K562 (cell line): ENCODE measurements at regions not wholly inside any gene's neighbourhood (a gene's known extent, or its start where the extent isn't known, plus 50 kb on each side); places are given as distances from the start of the nearest gene placed in this dataset.

Experiments used
- ATAC-seq: fragments of 200-7000 bp; cut with Tn5 transposase; 3 replicates; pipeline ENCODE4 v1.9.1; 2020; ENCODE audit warnings: moderate library complexity
- BruUV-seq: library from RNA; stranded (reverse); fragments of 400-500 nt; replicated peaks from 2 replicates; lab custom pipeline; 2021; lab: Mats Ljungman, UMichigan
- CTCF ChIA-PET: fragments of 300-600 bp; formaldehyde crosslinking; extraction: SDS; loops from one replicate; lab custom pipeline; 2021; ENCODE audit warnings: low intra/inter-chr PET ratio; lab: Yijun Ruan, JAX
- POLR2A ChIA-PET: fragments of 300-600, 350-650 bp; sonication (Branson Sonifier 250); formaldehyde crosslinking; extraction: SDS; loops from one replicate; lab custom pipeline; 2021; ENCODE audit warnings: antibody characterized with exemption, inconsistent platforms; lab: Yijun Ruan, JAX
- DNase-seq, 4 experiments: peaks; one replicate each; pipeline versions ENCODE4 v3.0.0 to v3.0.0-alpha.2; 2011 to 2018; ENCODE audit warnings: low spot score in 3 of 4, mixed read lengths in 3 of 4; ENCODE audit errors: extremely low read depth in 1 of 4
- FAIRE-seq: peaks from 2 replicates; lab custom pipeline; 2011; peaks lifted over from hg19 to GRCh38; lab: Jason Lieb, UNC
- H2AFZ ChIP-seq: 2 replicates; pipeline ENCODE4 v1.6.0; 2011; ENCODE audit warnings: low read depth, low read length, control low read depth, inconsistent platforms
- H3K27ac ChIP-seq: fragments of 200-600 bp; 3 replicates; pipeline ENCODE4 v1.8.0; 2011; ENCODE audit warnings: low read depth, mild to moderate bottlenecking, control low read depth, inconsistent platforms, low read length, moderate library complexity, mixed read lengths; ENCODE audit errors: extremely low read depth
- H3K27me3 ChIP-seq, 2 experiments: fragments of 300-600 bp in 1 of 2; 2 replicates in 1 of 2; 3 replicates in 1 of 2; pipeline versions ENCODE4 v1.6.0 to v1.8.0; 2011; ENCODE audit warnings: inconsistent platforms in 2 of 2, low read length in 2 of 2, mild to moderate bottlenecking in 1 of 2, mixed read lengths in 1 of 2, moderate library complexity in 1 of 2; ENCODE audit not compliant: control insufficient read depth in 2 of 2, insufficient read depth in 2 of 2
- H3K36me3 ChIP-seq: fragments of 300-600 bp; 3 replicates; pipeline ENCODE4 v1.8.0; 2011; ENCODE audit warnings: mild to moderate bottlenecking, low read length, inconsistent platforms; ENCODE audit not compliant: control insufficient read depth, insufficient read depth
- H3K4me1 ChIP-seq, 2 experiments: fragments of 200-600 bp in 1 of 2; replicated peaks in 1 of 2; 2 replicates in 1 of 2; 3 replicates in 1 of 2; pipeline versions ENCODE4 v1.5.1 to v1.8.0; 2011; ENCODE audit warnings: inconsistent platforms in 2 of 2, low read length in 2 of 2, mild to moderate bottlenecking in 1 of 2, mixed read lengths in 1 of 2, moderate library complexity in 1 of 2; ENCODE audit not compliant: control insufficient read depth in 2 of 2, insufficient read depth in 2 of 2
- H3K4me2 ChIP-seq: 2 replicates; pipeline ENCODE4 v1.6.1; 2011; ENCODE audit warnings: low read length, control low read depth, inconsistent platforms, mixed read lengths; ENCODE audit not compliant: insufficient read depth
- H3K4me3 ChIP-seq: fragments of 200-600 bp; sonication (generic), shearing (Covaris generic); 2 replicates; pipeline ENCODE4 v1.5.1; 2016; ENCODE audit warnings: control low read depth, inconsistent platforms
- H3K79me2 ChIP-seq: fragments of 200-600 bp; 3 replicates; pipeline ENCODE4 v1.8.0; 2011; ENCODE audit warnings: low read length, inconsistent platforms; ENCODE audit not compliant: control insufficient read depth, insufficient read depth
- H3K9ac ChIP-seq, 2 experiments: 2 replicates each; pipeline versions ENCODE4 v1.6.0 to v1.6.1; 2011; ENCODE audit warnings: low read depth in 2 of 2, low read length in 2 of 2, control low read depth in 1 of 2, inconsistent platforms in 1 of 2, mild to moderate bottlenecking in 1 of 2, mixed read lengths in 1 of 2; ENCODE audit not compliant: insufficient read depth in 1 of 2
- H3K9me1 ChIP-seq: one replicate; pipeline ENCODE4 v1.6.0; 2011; ENCODE audit warnings: inconsistent platforms, mild to moderate bottlenecking, low read length, moderate library complexity; ENCODE audit not compliant: control insufficient read depth, insufficient read depth
- H3K9me3 ChIP-seq: replicated peaks from 2 replicates; pipeline ENCODE4 v1.5.1; 2011; ENCODE audit warnings: low read depth, low read length, inconsistent platforms; ENCODE audit not compliant: control insufficient read depth, insufficient read depth
- H4K20me1 ChIP-seq: replicated peaks from 2 replicates; pipeline ENCODE4 v1.6.1; 2011; ENCODE audit warnings: low read length, inconsistent platforms, mixed read lengths; ENCODE audit not compliant: control insufficient read depth, insufficient read depth
- AFF1 ChIP-seq, 2 experiments: fragments of 450-650 bp; IDR thresholded peaks; 2 replicates each; pipeline ENCODE4 v1.6.1; 2018; ENCODE audit warnings: mild to moderate bottlenecking in 2 of 2, low read depth in 1 of 2; ENCODE audit not compliant: partially characterized antibody in 2 of 2
- CREB1 ChIP-seq, 2 experiments: sonication (generic) in 1 of 2; formaldehyde crosslinking in 1 of 2; IDR thresholded peaks; 2 replicates each; pipeline versions ENCODE4 v1.6.1 to v1.8.0; 2012 to 2022; ENCODE audit warnings: inconsistent platforms in 1 of 2, mild to moderate bottlenecking in 1 of 2, missing genetic modification reagents in 1 of 2, moderate library complexity in 1 of 2
- CREB5 ChIP-seq: fragments of 250-450 bp; sonication (Bioruptor Pico); IDR thresholded peaks from 2 replicates; pipeline ENCODE4 v1.5.0; 2020; ENCODE audit warnings: mild to moderate bottlenecking
- CREBBP ChIP-seq: IDR thresholded peaks from one replicate; pipeline ENCODE4 v1.6.1; 2012; ENCODE audit warnings: low read depth, mild to moderate bottlenecking, control low read depth, inconsistent platforms, low read length
- ILK ChIP-seq: fragments of 450-650 bp; IDR thresholded peaks from 2 replicates; pipeline ENCODE4 v1.6.1; 2016; ENCODE audit warnings: missing genetic modification characterization, low read depth, mild to moderate bottlenecking, missing compliant biosample characterization, moderate library complexity, borderline replicate concordance
- MBD1 ChIP-seq: fragments of 250-450 bp; sonication (Bioruptor Pico); IDR thresholded peaks from 2 replicates; pipeline ENCODE4 v1.8.0; 2022; ENCODE audit warnings: inconsistent platforms
- RBM14 ChIP-seq: fragments of 200-400 bp; formaldehyde crosslinking; IDR thresholded peaks from 2 replicates; pipeline ENCODE4 v1.6.1; 2018; ENCODE audit warnings: low read depth, mild to moderate bottlenecking, low read length, moderate library complexity, borderline replicate concordance; ENCODE audit not compliant: insufficient read depth
- SETDB1 ChIP-seq: IDR thresholded peaks from one replicate; pipeline ENCODE4 v1.6.1; 2012; ENCODE audit warnings: low read length, control low read depth, inconsistent platforms
- SP2 ChIP-seq: IDR thresholded peaks from 2 replicates; pipeline ENCODE4 v1.6.1; 2011; ENCODE audit warnings: mild to moderate bottlenecking, low read depth, low read length, moderate library complexity; ENCODE audit not compliant: poor library complexity, severe bottlenecking; ENCODE audit errors: extremely low read depth
- ZNF174 ChIP-seq: fragments of 250-450 bp; sonication (Bioruptor Pico); IDR thresholded peaks from 2 replicates; pipeline ENCODE4 v1.4.0; 2020; ENCODE audit warnings: mild to moderate bottlenecking
- WGBS: fragments of 100-300 bp; shearing (Covaris generic); methylation state at CpG from one replicate; pipeline ENCODE4 v1.1.6; 2016; ENCODE audit warnings: low coverage, mixed read lengths; ENCODE audit not compliant: insufficient coverage; ENCODE audit errors: missing lambda C conversion rate; 5-methylcytosine and 5-hydroxymethylcytosine counted together
- in situ Hi-C: fragments of 300-500 bp; cut with MboI; formaldehyde crosslinking; loops from 4 replicates; pipeline ENCODE4 v1.15.0; 2018; ENCODE audit warnings: inconsistent platforms, mixed read lengths
- intact Hi-C: fragments of 100-400 bp; cut with micrococcal nuclease; formaldehyde crosslinking; loops from 2 replicates; pipeline ENCODE4 v1.14.2; 2022

GRCh38 chr1:14100444-14100843 is 400.5 kb downstream of the PRDM2 start:
- in situ Hi-C loops: loop anchor here (25.0 kb wide), 1 partner anchor 762 kb away; no protein-coding TSS in a partner anchor
- Histone ChIP-seq H3K79me2 (no peaks in the 10 kb centered on the region), H3K4me3 (no peak overlapping the region), H4K20me1 (no peaks in the 10 kb centered on the region), H3K27me3 (peaks cover 0 to 17% of the 10 kb centered on the region in 2 experiments; a peak in 2 of 5 replicates), H3K9me3 (no peaks in the 10 kb centered on the region), H3K9ac (no peak overlapping the region), H3K4me1 (no peaks in the 10 kb centered on the region), H3K4me2 (no peak overlapping the region), H3K9me1 (no peaks in the 10 kb centered on the region), H3K36me3 (no peaks in the 10 kb centered on the region), H3K27ac (no peak overlapping the region), H2AFZ (no peak overlapping the region)
- no TSS peak for BruUV-seq
- ATAC-seq (no peak), DNase-seq (no peak), FAIRE-seq (no peak)
- WGBS: 0% methylated on average over 1 of the region's 1 CpG
- intact Hi-C loops: no loop called here
- TF ChIP-seq CREB5 (CRISPR knock-in tag) (no peak), ILK (tag) (no peak), RBM14 (no peak), AFF1 (IDR thresholded peaks at IDR 0.05; ENCODE audit: low read depth in 1 of 2, partially characterized antibody in 2 of 2) (no peak), SP2 (no peak), CREBBP (no peak), ZNF174 (CRISPR knock-in tag) (no peak), CREB1 (IDR thresholded peaks at IDR 0.05) (no peak), CREB1 (CRISPR knock-in tag; IDR thresholded peaks at IDR 0.05) (no peak), SETDB1 (no peak), MBD1 (CRISPR knock-in tag) (no peak)
- POLR2A ChIA-PET: interaction anchor here (1.2 kb wide), 1 partner anchor 15 kb away, joined by 3 read pairs; no protein-coding TSS in a partner anchor
- CTCF ChIA-PET: no interaction called here
